ENCODE measurements at regions not wholly inside any gene's neighbourhood (a gene's known extent, or its start where the extent isn't known, plus 50 kb on each side); places are given as distances from the start of the nearest gene placed in this dataset.

DNA sequence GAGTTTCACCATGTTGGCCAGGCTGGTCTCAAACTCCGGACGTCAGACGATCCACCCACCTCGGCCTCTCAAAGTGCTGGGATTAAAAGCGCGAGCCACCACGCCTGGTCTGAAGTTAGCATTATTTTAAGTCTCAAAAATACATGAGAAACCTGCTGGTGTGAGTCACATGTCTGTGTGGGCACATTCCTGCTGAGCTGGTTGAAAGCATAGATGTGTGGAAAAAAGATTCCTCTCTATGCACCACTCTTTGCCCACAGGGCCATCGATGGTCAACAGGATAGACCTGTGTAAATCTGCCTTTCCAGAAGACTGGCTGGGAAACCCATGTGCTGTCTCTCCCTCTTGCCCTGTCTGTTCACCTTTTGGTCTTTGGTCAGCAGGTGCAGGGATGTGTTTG lies 63.5 kb downstream of the CHRD start:
- TF ChIP-seq EP300 (IDR thresholded peaks at IDR 0.05; ENCODE audit: borderline replicate concordance in 1 of 2, control insufficient read depth in 1 of 2, low read depth in 2 of 2, low read length in 2 of 2) = no peak
- no peak for TF ChIP-seq RFX5 (IDR thresholded peaks at IDR 0.05; ENCODE audit: low read depth, low read length)
- TF ChIP-seq, protein P1, sequence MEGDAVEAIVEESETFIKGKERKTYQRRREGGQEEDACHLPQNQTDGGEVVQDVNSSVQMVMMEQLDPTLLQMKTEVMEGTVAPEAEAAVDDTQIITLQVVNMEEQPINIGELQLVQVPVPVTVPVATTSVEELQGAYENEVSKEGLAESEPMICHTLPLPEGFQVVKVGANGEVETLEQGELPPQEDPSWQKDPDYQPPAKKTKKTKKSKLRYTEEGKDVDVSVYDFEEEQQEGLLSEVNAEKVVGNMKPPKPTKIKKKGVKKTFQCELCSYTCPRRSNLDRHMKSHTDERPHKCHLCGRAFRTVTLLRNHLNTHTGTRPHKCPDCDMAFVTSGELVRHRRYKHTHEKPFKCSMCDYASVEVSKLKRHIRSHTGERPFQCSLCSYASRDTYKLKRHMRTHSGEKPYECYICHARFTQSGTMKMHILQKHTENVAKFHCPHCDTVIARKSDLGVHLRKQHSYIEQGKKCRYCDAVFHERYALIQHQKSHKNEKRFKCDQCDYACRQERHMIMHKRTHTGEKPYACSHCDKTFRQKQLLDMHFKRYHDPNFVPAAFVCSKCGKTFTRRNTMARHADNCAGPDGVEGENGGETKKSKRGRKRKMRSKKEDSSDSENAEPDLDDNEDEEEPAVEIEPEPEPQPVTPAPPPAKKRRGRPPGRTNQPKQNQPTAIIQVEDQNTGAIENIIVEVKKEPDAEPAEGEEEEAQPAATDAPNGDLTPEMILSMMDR (IDR thresholded peaks at IDR 0.05 in 2 of 3, conservative IDR thresholded peaks at IDR 0.05 in 1 of 3; ENCODE audit: control insufficient read depth in 2 of 3, extremely low read depth in 1 of 3, insufficient read depth in 1 of 3, low read depth in 3 of 3, low read length in 3 of 3) = no peak
- TF ChIP-seq, protein P2, sequence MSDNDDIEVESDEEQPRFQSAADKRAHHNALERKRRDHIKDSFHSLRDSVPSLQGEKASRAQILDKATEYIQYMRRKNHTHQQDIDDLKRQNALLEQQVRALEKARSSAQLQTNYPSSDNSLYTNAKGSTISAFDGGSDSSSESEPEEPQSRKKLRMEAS (IDR thresholded peaks at IDR 0.05; ENCODE audit: low read depth, low read length) = no peak
- TF ChIP-seq, protein P3, sequence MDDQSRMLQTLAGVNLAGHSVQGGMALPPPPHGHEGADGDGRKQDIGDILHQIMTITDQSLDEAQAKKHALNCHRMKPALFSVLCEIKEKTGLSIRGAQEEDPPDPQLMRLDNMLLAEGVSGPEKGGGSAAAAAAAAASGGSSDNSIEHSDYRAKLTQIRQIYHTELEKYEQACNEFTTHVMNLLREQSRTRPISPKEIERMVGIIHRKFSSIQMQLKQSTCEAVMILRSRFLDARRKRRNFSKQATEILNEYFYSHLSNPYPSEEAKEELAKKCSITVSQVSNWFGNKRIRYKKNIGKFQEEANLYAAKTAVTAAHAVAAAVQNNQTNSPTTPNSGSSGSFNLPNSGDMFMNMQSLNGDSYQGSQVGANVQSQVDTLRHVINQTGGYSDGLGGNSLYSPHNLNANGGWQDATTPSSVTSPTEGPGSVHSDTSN (IDR thresholded peaks at IDR 0.05; ENCODE audit: insufficient replicate concordance, low read depth, low read length) = no peak
- no peak for TF ChIP-seq HDAC6 (IDR thresholded peaks at IDR 0.05; ENCODE audit: unreplicated experiment)
- no peak for TF ChIP-seq EGR1 (IDR thresholded peaks at IDR 0.05; ENCODE audit: borderline replicate concordance in 1 of 2, low read depth in 2 of 2, low read length in 2 of 2)
- no peak for TF ChIP-seq POLR2A (IDR thresholded peaks at IDR 0.05; ENCODE audit: low read depth, low read length)
- no peak for TF ChIP-seq PML (IDR thresholded peaks at IDR 0.05; ENCODE audit: low read length)
- TF ChIP-seq, protein P4, sequence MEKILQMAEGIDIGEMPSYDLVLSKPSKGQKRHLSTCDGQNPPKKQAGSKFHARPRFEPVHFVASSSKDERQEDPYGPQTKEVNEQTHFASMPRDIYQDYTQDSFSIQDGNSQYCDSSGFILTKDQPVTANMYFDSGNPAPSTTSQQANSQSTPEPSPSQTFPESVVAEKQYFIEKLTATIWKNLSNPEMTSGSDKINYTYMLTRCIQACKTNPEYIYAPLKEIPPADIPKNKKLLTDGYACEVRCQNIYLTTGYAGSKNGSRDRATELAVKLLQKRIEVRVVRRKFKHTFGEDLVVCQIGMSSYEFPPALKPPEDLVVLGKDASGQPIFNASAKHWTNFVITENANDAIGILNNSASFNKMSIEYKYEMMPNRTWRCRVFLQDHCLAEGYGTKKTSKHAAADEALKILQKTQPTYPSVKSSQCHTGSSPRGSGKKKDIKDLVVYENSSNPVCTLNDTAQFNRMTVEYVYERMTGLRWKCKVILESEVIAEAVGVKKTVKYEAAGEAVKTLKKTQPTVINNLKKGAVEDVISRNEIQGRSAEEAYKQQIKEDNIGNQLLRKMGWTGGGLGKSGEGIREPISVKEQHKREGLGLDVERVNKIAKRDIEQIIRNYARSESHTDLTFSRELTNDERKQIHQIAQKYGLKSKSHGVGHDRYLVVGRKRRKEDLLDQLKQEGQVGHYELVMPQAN (conservative IDR thresholded peaks at IDR 0.05) = no peak
- no peak for TF ChIP-seq IRF4 (IDR thresholded peaks at IDR 0.05; ENCODE audit: low read depth, low read length)
- TF ChIP-seq JUNB (IDR thresholded peaks at IDR 0.05) = no peak
- no peak for TF ChIP-seq SREBF2 (IDR thresholded peaks at IDR 0.05; ENCODE audit: low read length)
- no peak for TF ChIP-seq FOXK2 (IDR thresholded peaks at IDR 0.05)
